HG02885 (cell line): ENCODE measurements at regions not wholly inside any gene's neighbourhood (a gene's known extent, or its start where the extent isn't known, plus 50 kb on each side); places are given as distances from the start of the nearest gene placed in this dataset.

Experiments used
- ATAC-seq: cut with Tn5 transposase; IDR thresholded peaks from one replicate; pipeline ENCODE4 v1.9.1; 2021; ENCODE audit warnings: mild to moderate bottlenecking; ENCODE audit not compliant: unreplicated experiment, poor library complexity

GRCh38 chr18:51513517-51513916 is 316.0 kb upstream of the MEX3C start:
- ATAC-seq: no peak

- no peak for ATAC-seq
Observed at GRCh38 chr18:51514128-51514527, 316.6 kb upstream of the MEX3C start.

- no peak for ATAC-seq
Observed at GRCh38 chr18:51516478-51517038, 319.1 kb upstream of the MEX3C start.

GRCh38 chr18:51519571-51519970 is 322.1 kb upstream of the MEX3C start:
- no peak for ATAC-seq

- no peak for ATAC-seq
Observed at GRCh38 chr18:51520676-51521180, 323.2 kb upstream of the MEX3C start.

GRCh38 chr18:51522338-51522737 is 324.9 kb upstream of the MEX3C start:
- ATAC-seq: no peak

- ATAC-seq: no peak
Observed at GRCh38 chr18:51522821-51523220, 325.3 kb upstream of the MEX3C start.

GRCh38 chr18:51523671-51524070 is 326.2 kb upstream of the MEX3C start:
- no peak for ATAC-seq

GRCh38 chr18:51525453-51526225 is 328.2 kb upstream of the MEX3C start:
- no peak for ATAC-seq

GRCh38 chr18:51527826-51528225 is 330.3 kb upstream of the MEX3C start:
- no peak for ATAC-seq

GRCh38 chr18:51531501-51531900 is 334.0 kb upstream of the MEX3C start:
- ATAC-seq: no peak

- ATAC-seq: peak; percentile 87
Observed at GRCh38 chr18:51537487-51537886, 340.0 kb upstream of the MEX3C start.

- ATAC-seq: no peak
Observed at GRCh38 chr18:51540562-51540961, 343.1 kb upstream of the MEX3C start.

- ATAC-seq: no peak
Observed at GRCh38 chr18:51541230-51541629, 343.7 kb upstream of the MEX3C start.

GRCh38 chr18:51543658-51544155 is 346.2 kb upstream of the MEX3C start:
- no peak for ATAC-seq

- no peak for ATAC-seq
Observed at GRCh38 chr18:51545446-51545845, 348.0 kb upstream of the MEX3C start.

- no peak for ATAC-seq
Observed at GRCh38 chr18:51559198-51559901, 361.9 kb upstream of the MEX3C start.

- no peak for ATAC-seq
Observed at GRCh38 chr18:51559902-51560287, 362.4 kb upstream of the MEX3C start.

- no peak for ATAC-seq
Observed at GRCh38 chr18:51561821-51562220, 364.3 kb upstream of the MEX3C start.

GRCh38 chr18:51562866-51563265 is 365.4 kb upstream of the MEX3C start:
- ATAC-seq: no peak

- ATAC-seq: no peak
Observed at GRCh38 chr18:51563396-51563795, 365.9 kb upstream of the MEX3C start.
